ENCODE measurements at regions not wholly inside any gene's neighbourhood (a gene's known extent, or its start where the extent isn't known, plus 50 kb on each side); places are given as distances from the start of the nearest gene placed in this dataset.

DNA sequence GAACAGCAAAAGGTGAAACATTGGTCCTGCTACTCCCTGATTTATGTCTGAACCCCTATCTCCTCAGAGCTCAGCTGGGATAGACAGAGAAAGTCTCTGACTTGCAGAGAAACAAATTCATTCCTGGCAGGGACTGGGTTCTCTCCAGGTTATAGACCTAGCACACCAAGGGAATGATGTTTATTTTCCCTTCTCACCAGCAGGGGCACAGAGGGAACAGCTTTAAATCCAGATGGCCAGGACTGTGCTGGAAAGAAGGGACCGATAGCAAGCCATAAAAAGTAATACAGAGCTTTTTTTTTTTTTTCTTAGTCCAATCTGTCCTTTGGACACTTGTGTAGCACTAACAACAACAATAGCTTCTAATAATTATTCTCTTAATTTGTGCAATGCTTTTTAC is 141.1 kb upstream of the C9orf72 start:
- H3K36me3 Mint-ChIP-seq (ENCODE audit: low read depth) = no peaks in the 10 kb centered on the region
- H3K27me3 Mint-ChIP-seq (ENCODE audit: low read depth) = no peaks in the 10 kb centered on the region
- peaks cover 4% of the 10 kb centered on the region for H3K4me1 Mint-ChIP-seq
- H3K9me3 Mint-ChIP-seq = peaks cover 7% of the 10 kb centered on the region
- H3K4me3 Mint-ChIP-seq = no peak overlapping the region
- no peak overlapping the region for H3K27ac Mint-ChIP-seq
- TF ChIP-seq, protein P1, sequence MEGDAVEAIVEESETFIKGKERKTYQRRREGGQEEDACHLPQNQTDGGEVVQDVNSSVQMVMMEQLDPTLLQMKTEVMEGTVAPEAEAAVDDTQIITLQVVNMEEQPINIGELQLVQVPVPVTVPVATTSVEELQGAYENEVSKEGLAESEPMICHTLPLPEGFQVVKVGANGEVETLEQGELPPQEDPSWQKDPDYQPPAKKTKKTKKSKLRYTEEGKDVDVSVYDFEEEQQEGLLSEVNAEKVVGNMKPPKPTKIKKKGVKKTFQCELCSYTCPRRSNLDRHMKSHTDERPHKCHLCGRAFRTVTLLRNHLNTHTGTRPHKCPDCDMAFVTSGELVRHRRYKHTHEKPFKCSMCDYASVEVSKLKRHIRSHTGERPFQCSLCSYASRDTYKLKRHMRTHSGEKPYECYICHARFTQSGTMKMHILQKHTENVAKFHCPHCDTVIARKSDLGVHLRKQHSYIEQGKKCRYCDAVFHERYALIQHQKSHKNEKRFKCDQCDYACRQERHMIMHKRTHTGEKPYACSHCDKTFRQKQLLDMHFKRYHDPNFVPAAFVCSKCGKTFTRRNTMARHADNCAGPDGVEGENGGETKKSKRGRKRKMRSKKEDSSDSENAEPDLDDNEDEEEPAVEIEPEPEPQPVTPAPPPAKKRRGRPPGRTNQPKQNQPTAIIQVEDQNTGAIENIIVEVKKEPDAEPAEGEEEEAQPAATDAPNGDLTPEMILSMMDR (IDR thresholded peaks at IDR 0.05; ENCODE audit: unreplicated experiment in 3 of 3) = peak in 1 of 3 experiments; percentile 17

DNA sequence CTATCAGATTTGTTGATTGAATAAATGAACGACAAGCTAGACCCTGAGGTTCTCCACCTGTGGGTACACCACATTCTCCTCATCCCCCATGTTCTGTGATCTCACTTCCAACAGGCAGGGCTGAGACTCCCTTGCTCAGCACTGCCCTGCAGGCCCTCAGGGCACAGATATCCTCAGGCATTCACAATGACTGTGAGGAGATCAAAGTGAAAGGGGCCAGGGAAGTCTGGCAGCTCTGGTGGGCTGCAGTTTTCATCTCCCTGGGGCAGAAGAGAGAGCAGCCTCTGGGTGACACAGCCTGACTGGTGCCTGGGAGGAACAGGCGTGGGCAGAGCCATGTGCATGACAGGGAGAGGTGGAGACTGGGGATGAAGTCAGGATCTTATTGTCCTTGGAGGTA is 142.4 kb upstream of the C9orf72 start:
- peak overlapping the region in 1 of 3 experiments; percentile 6 for H3K27ac Mint-ChIP-seq
- no peaks in the 10 kb centered on the region for H3K27me3 Mint-ChIP-seq (ENCODE audit: low read depth)
- peaks cover under 1% of the 10 kb centered on the region for H3K9me3 Mint-ChIP-seq
- TF ChIP-seq, protein P1 (IDR thresholded peaks at IDR 0.05; ENCODE audit: unreplicated experiment in 3 of 3) = no peak
- no peaks in the 10 kb centered on the region for H3K36me3 Mint-ChIP-seq (ENCODE audit: low read depth)
- peaks cover 4% of the 10 kb centered on the region for H3K4me1 Mint-ChIP-seq
- H3K4me3 Mint-ChIP-seq = no peak overlapping the region

DNA sequence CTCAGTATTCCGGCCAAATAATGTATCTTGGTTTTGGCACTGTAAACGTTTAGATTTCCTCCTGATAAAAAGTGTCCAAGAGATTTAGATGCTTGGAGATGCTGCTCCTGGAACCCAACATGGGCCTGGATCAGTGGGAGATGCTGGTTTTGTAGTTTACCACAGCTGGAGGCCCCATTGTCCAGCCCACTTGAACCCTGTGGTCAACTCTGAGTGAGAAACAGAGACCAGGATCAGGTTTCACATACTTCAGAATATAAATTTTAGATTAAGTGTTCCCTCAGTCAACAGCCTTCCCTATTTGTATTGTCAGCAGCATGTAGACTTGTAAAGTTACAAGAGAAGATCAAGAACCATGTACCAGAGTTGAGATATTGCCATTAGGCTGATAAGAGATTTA is 144.7 kb upstream of the C9orf72 start:
- peak overlapping the region in 1 of 3 experiments; percentile 77 for H3K27ac Mint-ChIP-seq
- peaks cover 4% of the 10 kb centered on the region for H3K27me3 Mint-ChIP-seq (ENCODE audit: low read depth)
- H3K36me3 Mint-ChIP-seq (ENCODE audit: low read depth) = no peaks in the 10 kb centered on the region

DNA sequence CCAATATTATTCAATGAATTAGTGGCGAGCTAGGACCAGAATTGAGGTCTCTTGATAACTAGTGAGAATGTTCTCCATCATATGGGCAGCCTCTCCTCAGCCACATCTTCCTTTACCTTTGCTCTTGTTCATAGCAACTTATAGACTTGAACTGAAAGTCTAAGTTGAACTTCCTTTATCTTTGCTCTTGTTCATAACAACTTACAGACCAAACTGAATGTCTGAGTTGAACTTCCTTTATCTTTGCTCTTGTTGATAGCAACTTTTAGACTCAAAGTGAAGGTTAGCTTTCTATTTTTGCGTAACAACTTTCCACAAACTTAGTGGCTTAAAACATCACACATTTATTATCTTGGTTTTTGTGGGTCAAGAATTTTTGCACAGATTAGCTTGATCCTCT is 146.4 kb upstream of the C9orf72 start:
- no peaks in the 10 kb centered on the region for H3K36me3 Mint-ChIP-seq (ENCODE audit: low read depth)
- no peak overlapping the region for H3K27ac Mint-ChIP-seq
- TF ChIP-seq, protein P1 (IDR thresholded peaks at IDR 0.05; ENCODE audit: unreplicated experiment in 3 of 3) = no peak
- H3K4me1 Mint-ChIP-seq = peaks cover 15% of the 10 kb centered on the region
- H3K9me3 Mint-ChIP-seq = no peaks in the 10 kb centered on the region
- H3K27me3 Mint-ChIP-seq (ENCODE audit: low read depth) = peaks cover 4% of the 10 kb centered on the region
- no peak overlapping the region for H3K4me3 Mint-ChIP-seq

More for the DNA sequence above, 144.7 kb upstream of the C9orf72 start:
- Mint-ChIP-seq H3K9me3 (no peaks in the 10 kb centered on the region), H3K4me1 (peaks cover 15% of the 10 kb centered on the region), H3K4me3 (no peak overlapping the region)
- TF ChIP-seq, protein P1 (IDR thresholded peaks at IDR 0.05; ENCODE audit: unreplicated experiment in 3 of 3) = no peak

DNA sequence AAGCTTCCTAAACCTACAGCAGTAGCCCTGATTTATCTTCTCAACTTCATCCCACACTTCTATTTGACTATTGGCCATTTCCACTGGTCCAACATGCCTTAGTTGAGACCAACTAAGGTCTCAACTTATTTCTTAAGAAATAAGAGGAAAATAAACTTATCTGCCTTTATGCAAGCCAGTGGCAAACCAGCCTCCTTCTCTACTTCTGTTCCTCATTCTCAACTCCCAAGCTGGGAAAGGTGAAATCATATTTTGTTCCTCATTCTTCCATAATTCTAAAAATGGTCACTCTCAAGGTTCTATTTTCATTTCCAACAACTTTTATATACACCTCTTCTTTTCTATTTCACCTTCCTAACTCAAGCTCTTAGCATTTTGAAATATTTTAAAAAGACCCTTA is 149.6 kb upstream of the C9orf72 start:
- H3K4me3 Mint-ChIP-seq = no peak overlapping the region
- H3K27ac Mint-ChIP-seq = no peak overlapping the region
- peaks cover 26% of the 10 kb centered on the region for H3K4me1 Mint-ChIP-seq
- no peaks in the 10 kb centered on the region for H3K9me3 Mint-ChIP-seq
- H3K27me3 Mint-ChIP-seq (ENCODE audit: low read depth) = peaks cover 4% of the 10 kb centered on the region
- H3K36me3 Mint-ChIP-seq (ENCODE audit: low read depth) = no peaks in the 10 kb centered on the region
- TF ChIP-seq, protein P1 (IDR thresholded peaks at IDR 0.05; ENCODE audit: unreplicated experiment in 3 of 3) = no peak

DNA sequence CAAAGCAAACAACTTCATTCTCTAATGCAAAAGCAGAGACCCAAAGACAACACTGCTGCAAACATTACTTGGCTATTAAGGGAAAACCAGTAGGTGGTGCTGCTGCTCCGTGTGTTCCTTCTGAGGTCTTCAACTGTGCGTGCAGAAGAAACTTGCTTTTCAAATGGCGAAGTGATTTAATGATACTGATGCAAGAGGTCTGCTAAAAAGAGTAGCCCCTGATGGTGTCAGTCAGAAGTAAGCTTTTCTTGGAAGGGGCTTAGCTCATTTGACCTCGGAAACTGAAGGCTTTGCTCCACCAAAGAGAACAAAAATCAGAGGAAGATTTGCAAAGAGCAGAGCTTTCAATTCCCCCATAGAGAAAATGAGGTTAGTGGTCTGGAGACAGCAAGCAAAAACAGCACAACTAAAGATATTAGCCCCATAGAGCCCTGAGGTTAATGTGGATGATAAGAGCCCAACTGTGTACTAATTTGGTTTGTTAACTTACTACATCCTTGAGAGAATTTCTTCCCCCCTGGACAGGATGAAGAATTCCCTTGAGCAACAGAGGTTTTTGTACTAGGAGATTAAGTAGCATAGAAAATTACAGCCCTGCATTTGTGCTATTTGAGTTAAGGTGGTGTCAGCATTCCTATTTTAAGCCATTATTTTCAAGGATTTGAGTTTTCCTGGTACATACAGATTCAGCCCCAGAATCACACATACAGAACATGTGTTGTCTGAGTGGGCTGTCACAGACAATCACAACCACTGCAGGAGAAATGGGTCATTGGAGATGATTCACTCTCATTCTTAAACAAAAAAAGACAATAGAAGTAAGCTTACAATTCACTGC is 153.2 kb upstream of the C9orf72 start:
- H3K4me1 Mint-ChIP-seq = peaks cover 18% of the 10 kb centered on the region
- no peaks in the 10 kb centered on the region for H3K9me3 Mint-ChIP-seq
- TF ChIP-seq, protein P1 (IDR thresholded peaks at IDR 0.05; ENCODE audit: unreplicated experiment in 3 of 3) = peak; percentile 86 to 93 (median 92)
- H3K27me3 Mint-ChIP-seq (ENCODE audit: low read depth) = peaks cover 4% of the 10 kb centered on the region
- peak overlapping the region in 1 of 3 experiments; percentile 65 for H3K4me3 Mint-ChIP-seq
- H3K27ac Mint-ChIP-seq = peak overlapping the region; percentile 81 to 87 (median 83)
- H3K36me3 Mint-ChIP-seq (ENCODE audit: low read depth) = no peaks in the 10 kb centered on the region
